ENCODE measurements at regions not wholly inside any gene's neighbourhood (a gene's known extent, or its start where the extent isn't known, plus 50 kb on each side); places are given as distances from the start of the nearest gene placed in this dataset.

DNA sequence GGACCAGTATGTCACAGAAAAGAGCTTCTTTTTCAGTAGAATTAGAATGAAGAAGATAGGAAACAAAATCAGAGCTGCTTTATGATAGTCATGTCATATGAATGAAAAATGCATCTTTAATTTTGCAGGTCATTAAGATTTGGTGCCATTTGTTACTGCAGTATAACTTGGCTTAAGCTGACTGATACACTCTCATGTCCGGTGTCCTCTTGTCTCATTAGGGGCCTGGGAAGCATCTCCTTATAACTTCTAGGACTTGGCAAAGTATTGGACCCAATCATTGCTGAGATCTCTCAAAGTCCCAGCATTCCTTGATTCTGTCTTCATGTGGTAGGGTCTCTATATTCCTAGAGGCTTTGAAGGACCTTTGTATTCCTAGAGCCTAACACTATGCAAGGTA, 559.4 kb downstream of the TOX3 start:
- Histone ChIP-seq H3K4me2 (ENCODE audit: low read depth, low read length) (no peak overlapping the region), H3K9ac (ENCODE audit: low read depth, low read length) (no peak overlapping the region), H2BK20ac (ENCODE audit: low read depth, low read length) (no peak overlapping the region), H3K36me3 (ENCODE audit: control insufficient read depth, insufficient read depth, low read length) (no peaks in the 10 kb centered on the region), H2AFZ (replicated peaks; ENCODE audit: low read length, poor library complexity) (no peak overlapping the region), H3K4me3 (ENCODE audit: insufficient read depth, low read depth, low read length) (no peak overlapping the region), H4K20me1 (ENCODE audit: insufficient read depth, low read length) (no peaks in the 10 kb centered on the region), H3K27me3 (ENCODE audit: control insufficient read depth, insufficient read depth, low read length) (peaks cover 2% of the 10 kb centered on the region; the same call in 1 of the 2 replicates), H3K27ac (ENCODE audit: insufficient read depth, low read length) (no peak overlapping the region), H3K23ac (ENCODE audit: low read depth, low read length) (no peak overlapping the region), H3K4me1 (ENCODE audit: control insufficient read depth, insufficient read depth, low read length) (no peaks in the 10 kb centered on the region), H2AK9ac (replicated peaks; ENCODE audit: low read depth, low read length, poor library complexity) (no peak overlapping the region), H4K91ac (ENCODE audit: insufficient read depth, low read depth, low read length) (no peak overlapping the region), H3K9me1 (ENCODE audit: insufficient read depth, low read length) (no peaks in the 10 kb centered on the region), H2AK5ac (ENCODE audit: low read depth, low read length) (no peak overlapping the region), H3K79me1 (ENCODE audit: low read depth in 1 of 2, low read length in 2 of 2) (no peaks in the 10 kb centered on the region), H4K8ac (ENCODE audit: low read depth in 2 of 2, low read length in 2 of 2) (no peak overlapping the region), H3K4ac (ENCODE audit: low read depth, low read length) (no peak overlapping the region), H4K5ac (ENCODE audit: low read depth, low read length) (no peak overlapping the region), H3K18ac (ENCODE audit: low read depth, low read length) (no peak overlapping the region), H2BK120ac (ENCODE audit: low read depth, low read length) (no peak overlapping the region), H3K56ac (ENCODE audit: extremely low read depth, insufficient read depth, low read length) (no peak overlapping the region), H3K14ac (replicated peaks; ENCODE audit: low read depth, low read length) (no peak overlapping the region), H2BK15ac (ENCODE audit: low read depth, low read length) (no peak overlapping the region), H3K9me3 (ENCODE audit: control insufficient read depth, insufficient read depth, low read length) (no peaks in the 10 kb centered on the region), H2BK5ac (ENCODE audit: low read depth, low read length, poor library complexity, severe bottlenecking) (no peak overlapping the region)
- intact Hi-C loops (cut with micrococcal nuclease) (no loop called here), dilution Hi-C loops (cut with HindIII; ENCODE audit: low sequenced_read_pairs, unreplicated experiment) (no loop called here), in situ Hi-C loops (cut with MboI; ENCODE audit: low sequenced_read_pairs) (loop anchor here (5.0 to 25.0 kb wide), 3 partner anchors 170 to 1175 kb away; no protein-coding TSS in a partner anchor)
- ChIA-PET CTCF (interaction anchor here (1.0 kb wide), 1 partner anchor 841 kb away, joined by 3 read pairs; no protein-coding TSS in a partner anchor), POLR2A (ENCODE audit: unreplicated experiment) (no interaction called here)
- DNase-seq (no peak), ATAC-seq (ENCODE audit: low read depth) (no peak)
- no peak for TF ChIP-seq RCOR1 (IDR thresholded peaks at IDR 0.05; ENCODE audit: insufficient replicate concordance, low read length)
- no peak for TF ChIP-seq MXI1 (IDR thresholded peaks at IDR 0.05; ENCODE audit: borderline replicate concordance, low read depth, low read length)
- no peak for TF ChIP-seq MAFK (IDR thresholded peaks at IDR 0.05; ENCODE audit: low read depth, low read length)
- TF ChIP-seq RFX5 (IDR thresholded peaks at IDR 0.05; ENCODE audit: low read depth, low read length), result no peak
- no peak for TF ChIP-seq NFE2L2 (IDR thresholded peaks at IDR 0.05; ENCODE audit: low read depth, low read length)
- TF ChIP-seq FOS (IDR thresholded peaks at IDR 0.05; ENCODE audit: low read depth, low read length), result no peak
- no peak for TF ChIP-seq CHD1 (IDR thresholded peaks at IDR 0.05; ENCODE audit: low read depth, low read length)
- TF ChIP-seq CTCF (conservative IDR thresholded peaks at IDR 0.05; ENCODE audit: low read depth, low read length), result no peak
- no peak for TF ChIP-seq RAD21 (IDR thresholded peaks at IDR 0.05; ENCODE audit: low read length)
- no peak for TF ChIP-seq POLR2A (IDR thresholded peaks at IDR 0.05; ENCODE audit: low read depth, low read length)
- TF ChIP-seq USF2 (IDR thresholded peaks at IDR 0.05; ENCODE audit: low read depth, low read length), result no peak
- TF ChIP-seq MAZ (IDR thresholded peaks at IDR 0.05; ENCODE audit: borderline replicate concordance, low read depth, low read length), result no peak
- TF ChIP-seq BHLHE40 (IDR thresholded peaks at IDR 0.05; ENCODE audit: low read depth, low read length), result no peak
- no peak for TF ChIP-seq SMC3 (IDR thresholded peaks at IDR 0.05; ENCODE audit: low read depth, low read length)
- TF ChIP-seq CEBPB (IDR thresholded peaks at IDR 0.05; ENCODE audit: low read depth, low read length), result no peak
- TF ChIP-seq, protein P1, sequence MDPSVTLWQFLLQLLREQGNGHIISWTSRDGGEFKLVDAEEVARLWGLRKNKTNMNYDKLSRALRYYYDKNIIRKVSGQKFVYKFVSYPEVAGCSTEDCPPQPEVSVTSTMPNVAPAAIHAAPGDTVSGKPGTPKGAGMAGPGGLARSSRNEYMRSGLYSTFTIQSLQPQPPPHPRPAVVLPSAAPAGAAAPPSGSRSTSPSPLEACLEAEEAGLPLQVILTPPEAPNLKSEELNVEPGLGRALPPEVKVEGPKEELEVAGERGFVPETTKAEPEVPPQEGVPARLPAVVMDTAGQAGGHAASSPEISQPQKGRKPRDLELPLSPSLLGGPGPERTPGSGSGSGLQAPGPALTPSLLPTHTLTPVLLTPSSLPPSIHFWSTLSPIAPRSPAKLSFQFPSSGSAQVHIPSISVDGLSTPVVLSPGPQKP (IDR thresholded peaks at IDR 0.05; ENCODE audit: borderline replicate concordance, low read depth, low read length), result no peak
- no TSS peak for BruUV-seq (replicated peaks)
- no CpG with 5 or more reads among the region's 1 CpG for WGBS, 2 experiments (ENCODE audit: extremely low coverage in 2 of 2, insufficient read length in 1 of 2)

Measured in IMR-90 (cell line).